C4-2B (cell line): ENCODE measurements at regions not wholly inside any gene's neighbourhood (a gene's known extent, or its start where the extent isn't known, plus 50 kb on each side); places are given as distances from the start of the nearest gene placed in this dataset.

Experiments used
- CTCF ChIP-seq: fragments of 450-650 bp; conservative IDR thresholded peaks from 2 replicates; pipeline ENCODE4 v1.5.1; 2017; ENCODE audit warnings: mild to moderate bottlenecking
- ZFX ChIP-seq: fragments of 450-650 bp; IDR thresholded peaks from 2 replicates; pipeline ENCODE4 v1.6.1; 2017

DNA sequence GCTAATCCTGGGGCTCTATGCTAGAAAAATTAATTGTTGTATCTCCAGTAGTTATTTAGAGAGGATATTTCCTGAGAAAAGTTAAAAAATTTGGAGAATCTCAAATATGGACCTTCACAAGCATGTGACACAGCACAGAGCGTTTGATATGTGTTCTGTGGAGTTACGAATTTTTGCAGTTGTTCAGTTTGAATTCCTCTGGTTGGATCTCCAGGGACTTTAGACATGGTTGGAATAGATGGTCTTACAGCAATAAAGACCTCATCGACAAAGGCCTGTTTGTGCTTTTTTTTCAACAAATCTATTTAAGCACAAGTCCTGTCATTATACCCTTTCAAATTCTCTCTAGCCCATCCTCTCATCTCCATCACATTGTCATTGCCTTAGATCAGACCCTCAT lies 138.0 kb downstream of the TES start:
- TF ChIP-seq CTCF (no peak), ZFX (no peak)
